Endothelial cell of umbilical vein (primary cell): ENCODE measurements at regions not wholly inside any gene's neighbourhood (a gene's known extent, or its start where the extent isn't known, plus 50 kb on each side); places are given as distances from the start of the nearest gene placed in this dataset.

Source experiments
- BruUV-seq: library from RNA; stranded (reverse); fragments of 400-500 nt; replicated peaks from 2 replicates; lab custom pipeline; 2021; lab: Mats Ljungman, UMichigan
- CTCF ChIA-PET: fragments of 300-600, 350-600 bp; sonication (Branson Sonifier 250); formaldehyde crosslinking; loops from one replicate; lab custom pipeline; 2021; ENCODE audit warnings: antibody characterized with exemption, inconsistent platforms; lab: Charles Lee
- POLR2A ChIA-PET: fragments of 300-600, 350-600 bp; sonication (Branson Sonifier 250); formaldehyde crosslinking; loops from one replicate; lab custom pipeline; 2021; ENCODE audit warnings: antibody characterized with exemption, inconsistent platforms; lab: Charles Lee
- DNase-seq: peaks from one replicate; pipeline ENCODE4 v3.0.0-alpha.2; 2011; ENCODE audit warnings: low read depth, low spot score
- FAIRE-seq: peaks from 2 replicates; lab custom pipeline; 2011; peaks lifted over from hg19 to GRCh38; lab: Jason Lieb, UNC
- H2AFZ ChIP-seq: 2 replicates; pipeline ENCODE4 v1.6.0; 2012; ENCODE audit warnings: low read depth, low read length, control low read depth, inconsistent platforms
- H3K27ac ChIP-seq: 2 replicates; pipeline ENCODE4 v1.5.1; 2011; ENCODE audit warnings: low read depth, mild to moderate bottlenecking, control low read depth, low read length, moderate library complexity; ENCODE audit not compliant: insufficient read depth
- H3K27me3 ChIP-seq, 2 experiments: 2 replicates each; pipeline versions ENCODE4 v1.6.0 to v1.6.1; 2011; ENCODE audit warnings: low read length in 2 of 2, mixed read lengths in 1 of 2; ENCODE audit not compliant: control insufficient read depth in 2 of 2, insufficient read depth in 2 of 2
- H3K36me3 ChIP-seq, 2 experiments: 2 replicates in 1 of 2; 3 replicates in 1 of 2; pipeline ENCODE4 v1.5.1; 2011; ENCODE audit warnings: low read length in 2 of 2, mild to moderate bottlenecking in 1 of 2, moderate library complexity in 1 of 2; ENCODE audit not compliant: control insufficient read depth in 2 of 2, insufficient read depth in 2 of 2; ENCODE audit errors: extremely low read depth in 1 of 2
- H3K4me1 ChIP-seq: 3 replicates; pipeline ENCODE4 v1.5.1; 2011; ENCODE audit warnings: mild to moderate bottlenecking, low read length; ENCODE audit not compliant: control insufficient read depth, insufficient read depth; ENCODE audit errors: extremely low read depth
- H3K4me2 ChIP-seq: 2 replicates; pipeline ENCODE4 v1.6.1; 2011; ENCODE audit warnings: low read length, control low read depth, mixed read lengths; ENCODE audit not compliant: insufficient read depth
- H3K4me3 ChIP-seq, 3 experiments: fragments of 200-600 bp in 1 of 3; sonication (generic), shearing (Covaris generic) in 1 of 3; replicated peaks in 1 of 3; 2 replicates each; pipeline ENCODE4 v1.5.1; 2011 to 2016; ENCODE audit warnings: control low read depth in 3 of 3, low read length in 3 of 3, mild to moderate bottlenecking in 2 of 3, inconsistent platforms in 1 of 3, low read depth in 1 of 3, moderate library complexity in 1 of 3; ENCODE audit not compliant: insufficient read depth in 1 of 3
- H3K79me2 ChIP-seq: 2 replicates; pipeline ENCODE4 v1.6.0; 2012; ENCODE audit warnings: low read length, inconsistent platforms; ENCODE audit not compliant: control insufficient read depth, insufficient read depth
- H3K9ac ChIP-seq: replicated peaks from 2 replicates; pipeline ENCODE3; 2011; ENCODE audit warnings: low read length, control low read depth; ENCODE audit not compliant: insufficient read depth; ENCODE audit errors: extremely low read depth
- H3K9me1 ChIP-seq: replicated peaks from 3 replicates; pipeline ENCODE4 v1.6.0; 2011; ENCODE audit warnings: mild to moderate bottlenecking, low read length; ENCODE audit not compliant: control insufficient read depth, insufficient read depth; ENCODE audit errors: extremely low read depth
- H3K9me3 ChIP-seq: replicated peaks from 2 replicates; pipeline ENCODE4 v1.5.1; 2012; ENCODE audit warnings: low read length, inconsistent platforms; ENCODE audit not compliant: control insufficient read depth, insufficient read depth
- H4K20me1 ChIP-seq: replicated peaks from 2 replicates; pipeline ENCODE3; 2011; ENCODE audit warnings: mild to moderate bottlenecking, low read length; ENCODE audit not compliant: control insufficient read depth, insufficient read depth; ENCODE audit errors: extremely low read depth
- EZH2 ChIP-seq: IDR thresholded peaks from 2 replicates; pipeline ENCODE4 v1.6.1; 2012; ENCODE audit warnings: borderline replicate concordance, low read depth, mild to moderate bottlenecking, moderate library complexity, low read length, inconsistent platforms; ENCODE audit not compliant: severe bottlenecking
- FOS ChIP-seq: IDR thresholded peaks from 2 replicates; pipeline ENCODE4 v1.6.1; 2011; ENCODE audit warnings: mild to moderate bottlenecking, low read length, moderate library complexity, borderline replicate concordance; ENCODE audit not compliant: insufficient read depth
- GATA2 ChIP-seq: IDR thresholded peaks from 2 replicates; pipeline ENCODE4 v1.7.0; 2011; ENCODE audit warnings: low read depth, mild to moderate bottlenecking, moderate library complexity, mixed read lengths, low read length; ENCODE audit not compliant: insufficient read length, insufficient read depth
- JUN ChIP-seq: IDR thresholded peaks from 2 replicates; pipeline ENCODE4 v1.6.1; 2011; ENCODE audit warnings: borderline replicate concordance, low read depth; ENCODE audit not compliant: insufficient read length, insufficient read depth
- MYC ChIP-seq: IDR thresholded peaks from one replicate; pipeline ENCODE4 v1.6.1; 2011; ENCODE audit warnings: mild to moderate bottlenecking, low read depth, low read length
- POLR2A ChIP-seq: IDR thresholded peaks from 2 replicates; pipeline ENCODE4 v1.6.1; 2012; ENCODE audit warnings: low read depth, mild to moderate bottlenecking, control low read depth, low read length
- dilution Hi-C: fragments of 300-500 bp; cut with MboI; formaldehyde crosslinking; loops from one replicate; pipeline ENCODE4 v1.15.0; 2019; ENCODE audit warnings: low sequenced_read_pairs; ENCODE audit not compliant: extremely low pct_ligation_motif_present
- intact Hi-C: fragments of 100-400 bp; cut with micrococcal nuclease; formaldehyde crosslinking; loops from one replicate; pipeline ENCODE4 v1.10.0; 2022
- TF ChIP-seq, protein P1 (sequence below), 2 donors: IDR thresholded peaks; 1 replicate in 1 of 2; 2 replicates in 1 of 2; pipeline ENCODE4 v1.5.1; 2011; ENCODE audit warnings: low read length in 2 of 2, mild to moderate bottlenecking in 2 of 2, moderate library complexity in 2 of 2, control low read depth in 1 of 2, inconsistent platforms in 1 of 2, low read depth in 1 of 2; ENCODE audit not compliant: insufficient read depth in 1 of 2; ENCODE audit errors: extremely low read depth in 1 of 2

DNA sequence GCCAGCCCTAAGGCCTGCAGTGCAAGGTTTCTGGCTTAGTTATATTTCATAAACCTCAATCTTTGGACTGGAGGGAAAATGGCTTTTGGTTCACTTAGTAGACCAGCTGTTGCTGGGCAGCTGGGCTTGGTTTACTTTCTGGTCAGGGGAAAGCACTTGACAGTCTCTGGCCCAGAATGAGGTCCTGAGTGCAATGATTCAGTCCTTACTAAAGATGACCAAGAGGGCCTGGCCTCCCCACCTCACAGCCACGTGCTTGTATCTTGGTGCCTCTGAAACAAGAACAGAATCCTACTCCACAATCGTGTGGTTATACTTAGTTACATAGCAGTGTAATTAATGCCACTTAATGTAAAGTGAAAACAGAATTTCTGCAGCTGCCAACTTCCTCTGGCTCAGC lies 325.5 kb upstream of the MEIS1 start:
- H3K9ac ChIP-seq: no peak overlapping the region
- DNase-seq (no peak), FAIRE-seq (no peak)
- H3K36me3 ChIP-seq: no peaks in the 10 kb centered on the region
- no TSS peak for BruUV-seq
- no peak overlapping the region for H3K27ac ChIP-seq
- H3K9me1 ChIP-seq: no peaks in the 10 kb centered on the region
- H3K9me3 ChIP-seq: no peaks in the 10 kb centered on the region
- H3K4me1 ChIP-seq: no peaks in the 10 kb centered on the region
- intact Hi-C loops: no loop called here
- H4K20me1 ChIP-seq: no peaks in the 10 kb centered on the region
- no peak overlapping the region for H2AFZ ChIP-seq
- H3K4me2 ChIP-seq: no peak overlapping the region
- TF ChIP-seq FOS (no peak), EZH2 (no peak), MYC (no peak), GATA2 (no peak), JUN (no peak), POLR2A (no peak)
- TF ChIP-seq, protein P1, sequence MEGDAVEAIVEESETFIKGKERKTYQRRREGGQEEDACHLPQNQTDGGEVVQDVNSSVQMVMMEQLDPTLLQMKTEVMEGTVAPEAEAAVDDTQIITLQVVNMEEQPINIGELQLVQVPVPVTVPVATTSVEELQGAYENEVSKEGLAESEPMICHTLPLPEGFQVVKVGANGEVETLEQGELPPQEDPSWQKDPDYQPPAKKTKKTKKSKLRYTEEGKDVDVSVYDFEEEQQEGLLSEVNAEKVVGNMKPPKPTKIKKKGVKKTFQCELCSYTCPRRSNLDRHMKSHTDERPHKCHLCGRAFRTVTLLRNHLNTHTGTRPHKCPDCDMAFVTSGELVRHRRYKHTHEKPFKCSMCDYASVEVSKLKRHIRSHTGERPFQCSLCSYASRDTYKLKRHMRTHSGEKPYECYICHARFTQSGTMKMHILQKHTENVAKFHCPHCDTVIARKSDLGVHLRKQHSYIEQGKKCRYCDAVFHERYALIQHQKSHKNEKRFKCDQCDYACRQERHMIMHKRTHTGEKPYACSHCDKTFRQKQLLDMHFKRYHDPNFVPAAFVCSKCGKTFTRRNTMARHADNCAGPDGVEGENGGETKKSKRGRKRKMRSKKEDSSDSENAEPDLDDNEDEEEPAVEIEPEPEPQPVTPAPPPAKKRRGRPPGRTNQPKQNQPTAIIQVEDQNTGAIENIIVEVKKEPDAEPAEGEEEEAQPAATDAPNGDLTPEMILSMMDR (IDR thresholded peaks at IDR 0.05; ENCODE audit: extremely low read depth in 1 of 2, insufficient read depth in 1 of 2, low read depth in 1 of 2, low read length in 2 of 2): no peak
- dilution Hi-C loops: no loop called here
- no peaks in the 10 kb centered on the region for H3K27me3 ChIP-seq
- no peaks in the 10 kb centered on the region for H3K79me2 ChIP-seq
- POLR2A ChIA-PET: no interaction called here
- CTCF ChIA-PET: no interaction called here
- H3K4me3 ChIP-seq: no peak overlapping the region
